Suprapubic skin (tissue), 4 donors: ENCODE measurements at regions not wholly inside any gene's neighbourhood (a gene's known extent, or its start where the extent isn't known, plus 50 kb on each side); places are given as distances from the start of the nearest gene placed in this dataset.

Source experiments
- DNase-seq, 2 donors: peaks; one replicate each; pipeline ENCODE4 v3.0.0-alpha.2; 2019; ENCODE audit warnings: low spot score in 2 of 2
- H3K27ac ChIP-seq: fragments of 200-600 bp; sonication (generic); one replicate; pipeline ENCODE4 v1.5.1; 2019
- H3K27me3 ChIP-seq: fragments of 200-600 bp; sonication (generic); one replicate; pipeline ENCODE4 v1.5.1; 2019
- H3K36me3 ChIP-seq: fragments of 200-600 bp; sonication (generic); one replicate; pipeline ENCODE4 v1.5.1; 2019
- H3K4me1 ChIP-seq: fragments of 200-600 bp; sonication (generic); one replicate; pipeline ENCODE4 v1.5.1; 2019
- H3K4me3 ChIP-seq: fragments of 200-600 bp; sonication (generic); one replicate; pipeline ENCODE4 v1.5.1; 2019; ENCODE audit warnings: mild to moderate bottlenecking
- H3K9me3 ChIP-seq: fragments of 200-600 bp; sonication (generic); one replicate; pipeline ENCODE4 v1.5.1; 2019
- CTCF ChIP-seq, 2 donors: fragments of 200-600 bp in 1 of 2; fragments of 450-650 bp in 1 of 2; sonication (generic) in 1 of 2; IDR thresholded peaks; one replicate each; pipeline ENCODE4 v1.5.1; 2016 to 2019; ENCODE audit warnings: antibody characterized with exemption in 2 of 2, mild to moderate bottlenecking in 1 of 2, moderate library complexity in 1 of 2
- EP300 ChIP-seq: sonication (generic); formaldehyde crosslinking; IDR thresholded peaks from one replicate; pipeline ENCODE4 v1.6.1; 2017; ENCODE audit warnings: antibody characterized with exemption
- POLR2A ChIP-seq, 2 donors: fragments of 450-650 bp; IDR thresholded peaks; one replicate each; pipeline ENCODE4 v1.6.1; 2017; ENCODE audit warnings: antibody characterized with exemption in 2 of 2, mild to moderate bottlenecking in 2 of 2, moderate library complexity in 2 of 2
- POLR2AphosphoS5 ChIP-seq, 3 donors: sonication (generic); formaldehyde crosslinking; IDR thresholded peaks; one replicate each; pipeline ENCODE4 v1.6.1; 2017; ENCODE audit warnings: antibody characterized with exemption in 3 of 3
- WGBS: methylation state at CpG from one replicate; pipeline ENCODE4 v1.1.5; 2018; 5-methylcytosine and 5-hydroxymethylcytosine counted together

- TF ChIP-seq POLR2A (IDR thresholded peaks at IDR 0.05): no peak
- TF ChIP-seq POLR2AphosphoS5 (IDR thresholded peaks at IDR 0.05): no peak
- no peak for TF ChIP-seq EP300
- TF ChIP-seq CTCF (IDR thresholded peaks at IDR 0.05): no peak
- H3K36me3 ChIP-seq: no peaks in the 10 kb centered on the region
- no peak overlapping the region for H3K27ac ChIP-seq
- H3K9me3 ChIP-seq: no peaks in the 10 kb centered on the region
- H3K4me1 ChIP-seq: peaks cover 16% of the 10 kb centered on the region
- no peak for DNase-seq
- H3K27me3 ChIP-seq: no peaks in the 10 kb centered on the region
- no peak overlapping the region for H3K4me3 ChIP-seq
- WGBS: 56% methylated on average over 4 of the region's 4 CpGs
Measured at GRCh38 chr4:15239866-15240265, 188.0 kb upstream of the C1QTNF7 start.

GRCh38 chr4:15240764-15241163 lies 187.1 kb upstream of the C1QTNF7 start:
- H3K27me3 ChIP-seq: no peaks in the 10 kb centered on the region
- DNase-seq: no peak
- TF ChIP-seq EP300 (no peak), POLR2AphosphoS5 (IDR thresholded peaks at IDR 0.05) (no peak), CTCF (IDR thresholded peaks at IDR 0.05) (no peak), POLR2A (IDR thresholded peaks at IDR 0.05) (no peak)
- no peak overlapping the region for H3K4me3 ChIP-seq
- WGBS: 74% methylated on average over 3 of the region's 3 CpGs
- H3K27ac ChIP-seq: no peak overlapping the region
- peaks cover 10% of the 10 kb centered on the region for H3K4me1 ChIP-seq
- no peaks in the 10 kb centered on the region for H3K36me3 ChIP-seq
- H3K9me3 ChIP-seq: no peaks in the 10 kb centered on the region

GRCh38 chr4:15242021-15242420 lies 185.8 kb upstream of the C1QTNF7 start:
- WGBS: 81% methylated on average over 1 of the region's 1 CpG

GRCh38 chr4:15244354-15244753 lies 183.5 kb upstream of the C1QTNF7 start:
- H3K9me3 ChIP-seq: no peaks in the 10 kb centered on the region
- H3K27me3 ChIP-seq: no peaks in the 10 kb centered on the region
- H3K4me3 ChIP-seq: no peak overlapping the region
- H3K4me1 ChIP-seq: peaks cover 4% of the 10 kb centered on the region
- no peak for TF ChIP-seq EP300
- TF ChIP-seq CTCF (IDR thresholded peaks at IDR 0.05): no peak
- TF ChIP-seq POLR2AphosphoS5 (IDR thresholded peaks at IDR 0.05): no peak
- TF ChIP-seq POLR2A (IDR thresholded peaks at IDR 0.05): no peak
- no peaks in the 10 kb centered on the region for H3K36me3 ChIP-seq
- H3K27ac ChIP-seq: no peak overlapping the region
- DNase-seq: no peak
- WGBS: 94% methylated on average over 2 of the region's 2 CpGs

More at GRCh38 chr4:15242021-15242420, 185.8 kb upstream of the C1QTNF7 start:
- H3K27me3 ChIP-seq: no peaks in the 10 kb centered on the region
- TF ChIP-seq EP300 (no peak), CTCF (IDR thresholded peaks at IDR 0.05) (no peak), POLR2A (IDR thresholded peaks at IDR 0.05) (no peak), POLR2AphosphoS5 (IDR thresholded peaks at IDR 0.05) (no peak)
- no peaks in the 10 kb centered on the region for H3K36me3 ChIP-seq
- H3K4me1 ChIP-seq: peaks cover 10% of the 10 kb centered on the region
- H3K27ac ChIP-seq: no peak overlapping the region
- no peak overlapping the region for H3K4me3 ChIP-seq
- DNase-seq: no peak
- no peaks in the 10 kb centered on the region for H3K9me3 ChIP-seq

- H3K36me3 ChIP-seq: no peaks in the 10 kb centered on the region
- no peak for DNase-seq
- no peaks in the 10 kb centered on the region for H3K9me3 ChIP-seq
- TF ChIP-seq EP300 (no peak), POLR2AphosphoS5 (IDR thresholded peaks at IDR 0.05) (no peak), POLR2A (IDR thresholded peaks at IDR 0.05) (no peak), CTCF (IDR thresholded peaks at IDR 0.05) (no peak)
- 70% methylated on average over 3 of the region's 3 CpGs for WGBS
- no peak overlapping the region for H3K27ac ChIP-seq
- no peak overlapping the region for H3K4me3 ChIP-seq
- no peaks in the 10 kb centered on the region for H3K27me3 ChIP-seq
- no peaks in the 10 kb centered on the region for H3K4me1 ChIP-seq
Measured at GRCh38 chr4:15245006-15245530, 182.8 kb upstream of the C1QTNF7 start.
